GM12865 (cell line): ENCODE measurements at regions not wholly inside any gene's neighbourhood (a gene's known extent, or its start where the extent isn't known, plus 50 kb on each side); places are given as distances from the start of the nearest gene placed in this dataset.

Experiments
- DNase-seq: peaks from one replicate; pipeline ENCODE4 v3.0.0; 2010; ENCODE audit warnings: low read depth
- H3K4me3 ChIP-seq: 2 replicates; pipeline ENCODE4 v1.5.1; 2011; ENCODE audit warnings: mild to moderate bottlenecking, low read depth, low read length, control low read depth
- CTCF ChIP-seq: IDR thresholded peaks from 2 replicates; pipeline ENCODE4 v1.5.1; 2011; ENCODE audit warnings: low read length, control low read depth, low read depth, inconsistent platforms; ENCODE audit not compliant: insufficient read depth; ENCODE audit errors: missing control alignments

- TF ChIP-seq CTCF: no peak
- H3K4me3 ChIP-seq: no peak overlapping the region
- DNase-seq: no peak
Observed at GRCh38 chr14:31977001-31977556, 100.0 kb upstream of the ARHGAP5 start.

- TF ChIP-seq CTCF: no peak
- no peak for DNase-seq
- H3K4me3 ChIP-seq: no peak overlapping the region
Observed at GRCh38 chr14:31978423-31978822, 98.7 kb upstream of the ARHGAP5 start.

- no peak for DNase-seq
- no peak overlapping the region for H3K4me3 ChIP-seq
- no peak for TF ChIP-seq CTCF
Observed at GRCh38 chr14:31982642-31983041, 94.5 kb upstream of the ARHGAP5 start.

GRCh38 chr14:31986405-31986804, 90.7 kb upstream of the ARHGAP5 start:
- TF ChIP-seq CTCF: no peak
- H3K4me3 ChIP-seq: no peak overlapping the region
- DNase-seq: no peak

GRCh38 chr14:31987721-31988120, 89.4 kb upstream of the ARHGAP5 start:
- TF ChIP-seq CTCF: no peak
- no peak for DNase-seq
- H3K4me3 ChIP-seq: no peak overlapping the region

GRCh38 chr14:31988244-31988643, 88.9 kb upstream of the ARHGAP5 start:
- no peak for TF ChIP-seq CTCF
- H3K4me3 ChIP-seq: no peak overlapping the region
- DNase-seq: no peak

- no peak overlapping the region for H3K4me3 ChIP-seq
- DNase-seq: no peak
- TF ChIP-seq CTCF: no peak
Observed at GRCh38 chr14:31990183-31990857, 86.8 kb upstream of the ARHGAP5 start.
